ENCODE measurements at regions not wholly inside any gene's neighbourhood (a gene's known extent, or its start where the extent isn't known, plus 50 kb on each side); places are given as distances from the start of the nearest gene placed in this dataset.

DNA sequence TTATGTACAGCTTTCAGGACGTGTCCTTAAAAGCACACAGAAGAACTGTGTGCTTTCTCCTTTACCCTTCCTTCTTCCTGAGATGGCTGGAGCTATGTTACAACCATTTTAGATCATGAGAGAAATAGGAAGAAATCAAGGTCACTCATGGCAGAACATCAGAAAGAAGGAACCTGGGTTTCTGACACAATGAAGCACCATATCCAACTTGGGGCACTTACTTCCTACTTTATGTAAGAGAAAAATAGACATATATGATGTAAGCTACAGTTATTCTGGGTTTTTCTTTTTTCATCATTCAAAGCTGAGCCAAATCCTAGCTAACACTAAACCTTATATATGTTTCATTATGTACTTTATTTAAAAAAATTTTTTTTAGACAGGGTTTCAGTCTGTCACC is 79.5 kb downstream of the FAM161A start:
- Mint-ChIP-seq H3K4me1 (peaks cover 14 to 26% (median 15%) of the 10 kb centered on the region in 3 donors), H3K27me3 (peaks cover 0 to 4% (median 0%) of the 10 kb centered on the region in 3 donors), H3K9me3 (peaks cover 0 to 2% (median 0%) of the 10 kb centered on the region in 7 donors), H3K36me3 (no peaks in the 10 kb centered on the region), H3K4me3 (no peak overlapping the region), H3K27ac (peak overlapping the region in 3 of 6 donors; percentile 36 to 90 (median 49))
- ATAC-seq (ENCODE audit: low read depth in 2 of 2) = peak; percentile 35 to 46
- DNase-seq = no peak

DNA sequence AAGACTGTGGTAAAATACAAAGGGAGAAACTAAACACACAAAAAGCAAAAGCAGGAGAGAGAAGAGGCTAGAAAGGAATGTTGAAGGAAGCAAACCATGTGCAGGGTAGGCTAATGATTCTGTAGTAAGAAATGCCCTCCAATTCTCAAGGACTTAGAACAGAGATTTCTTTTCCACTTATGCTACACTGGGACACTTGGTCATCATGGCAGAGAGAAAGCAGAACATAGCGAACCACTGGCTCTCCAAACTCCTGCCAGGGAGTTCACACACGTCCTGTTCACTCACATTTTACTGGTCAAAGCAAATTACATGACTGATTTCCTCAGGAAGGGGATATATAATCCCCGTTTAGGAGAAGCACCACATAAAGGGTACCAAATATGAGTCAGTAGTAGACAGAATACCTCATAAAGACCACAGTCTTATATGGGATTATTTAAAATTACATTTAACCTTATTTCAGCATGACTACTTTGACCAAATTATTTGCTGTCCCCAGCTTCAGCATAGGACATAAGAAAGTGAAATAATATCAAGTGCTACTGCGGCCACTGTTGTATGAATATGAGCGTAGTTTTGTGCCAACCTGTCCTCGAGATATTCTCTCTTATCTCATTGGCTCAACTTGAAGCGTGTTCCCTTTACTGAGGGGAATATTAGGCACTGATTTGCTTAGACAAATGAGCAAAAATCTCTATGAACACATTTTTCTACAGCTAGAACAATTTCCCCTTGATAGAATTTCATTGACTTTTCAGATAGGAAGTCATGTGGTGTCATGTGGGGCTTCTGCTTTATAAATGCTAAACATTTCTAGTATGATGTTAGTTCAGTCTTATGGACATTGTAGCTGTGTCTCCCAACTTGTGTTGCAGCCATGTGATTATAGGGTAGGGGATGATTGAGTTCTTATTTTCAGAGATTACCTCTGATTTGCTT is 81.7 kb downstream of the FAM161A start:
- Mint-ChIP-seq H3K27ac (peak overlapping the region in 1 of 6 donors; percentile 22), H3K4me3 (no peak overlapping the region), H3K4me1 (peaks cover 14 to 26% (median 15%) of the 10 kb centered on the region in 3 donors), H3K36me3 (no peaks in the 10 kb centered on the region), H3K27me3 (no peaks in the 10 kb centered on the region), H3K9me3 (peaks cover 0 to 4% (median 0%) of the 10 kb centered on the region in 7 donors)
- ATAC-seq (ENCODE audit: low read depth in 2 of 2) = no peak
- no peak for DNase-seq

DNA sequence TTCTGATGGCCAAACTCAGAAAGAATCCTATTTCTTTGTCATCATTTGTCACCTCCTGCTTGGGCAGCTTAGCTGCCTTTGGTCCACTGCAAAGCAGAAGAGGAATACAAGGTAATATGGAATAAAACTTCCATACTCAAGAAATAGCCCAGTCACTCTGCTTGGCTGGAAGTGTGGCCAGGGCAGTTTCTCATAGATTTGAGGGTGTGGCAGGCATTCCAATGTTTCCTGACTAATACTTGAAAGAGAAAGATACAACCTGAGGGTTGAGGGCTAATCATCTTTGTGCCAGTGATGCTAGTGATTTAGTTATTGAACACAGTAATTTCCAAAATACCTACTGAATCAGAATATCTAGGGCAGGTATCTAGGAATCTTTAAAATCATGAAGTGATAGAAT is 83.1 kb downstream of the FAM161A start:
- Mint-ChIP-seq H3K9me3 (peaks cover 0 to 6% (median 2%) of the 10 kb centered on the region in 7 donors), H3K4me1 (peaks cover 6 to 19% (median 7%) of the 10 kb centered on the region in 3 donors), H3K27ac (no peak overlapping the region), H3K4me3 (no peak overlapping the region), H3K27me3 (no peaks in the 10 kb centered on the region), H3K36me3 (no peaks in the 10 kb centered on the region)
- DNase-seq (no peak), ATAC-seq (ENCODE audit: low read depth in 2 of 2) (no peak)

- no peak overlapping the region for H3K27ac Mint-ChIP-seq
- H3K27me3 Mint-ChIP-seq = no peaks in the 10 kb centered on the region
- no peak for DNase-seq
- H3K9me3 Mint-ChIP-seq = peaks cover 0 to 6% (median 2%) of the 10 kb centered on the region in 7 donors
- no peak for ATAC-seq (ENCODE audit: low read depth in 2 of 2)
- H3K36me3 Mint-ChIP-seq = no peaks in the 10 kb centered on the region
- H3K4me1 Mint-ChIP-seq = peaks cover 4 to 14% (median 5%) of the 10 kb centered on the region in 3 donors
- H3K4me3 Mint-ChIP-seq = no peak overlapping the region
Observed at GRCh38 chr2:61770298-61770697, 83.6 kb downstream of the FAM161A start.

DNA sequence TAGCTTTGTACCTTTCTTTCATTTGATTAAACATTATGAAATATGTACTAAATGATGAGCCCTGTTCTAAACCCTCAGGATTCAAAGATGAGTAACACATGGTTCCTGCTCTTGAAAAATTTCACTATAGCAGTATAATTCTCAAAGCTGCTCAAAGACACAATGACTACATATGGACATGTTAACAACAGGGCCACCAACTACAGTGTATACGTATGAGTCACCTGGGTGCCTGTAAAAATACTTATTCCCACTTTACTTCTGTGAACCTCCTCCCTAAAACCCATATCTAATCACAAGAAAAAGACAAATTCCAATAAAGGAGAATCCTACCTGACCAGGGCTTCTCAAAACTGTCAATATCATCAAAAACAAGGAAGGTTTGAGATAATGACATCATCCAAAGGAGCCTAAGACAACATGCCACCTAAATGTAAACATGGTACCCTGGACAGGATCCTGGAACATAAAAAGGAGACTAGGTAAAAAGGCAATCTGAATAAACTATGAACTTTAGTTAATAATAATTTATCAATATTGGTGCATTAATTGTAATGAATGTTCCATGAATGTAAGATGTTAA is 84.7 kb downstream of the FAM161A start:
- Mint-ChIP-seq H3K4me3 (no peak overlapping the region), H3K27ac (no peak overlapping the region), H3K4me1 (peaks cover 3 to 12% (median 6%) of the 10 kb centered on the region in 3 donors), H3K27me3 (no peaks in the 10 kb centered on the region), H3K9me3 (peaks cover 0 to 12% (median 7%) of the 10 kb centered on the region in 7 donors), H3K36me3 (no peaks in the 10 kb centered on the region)
- ATAC-seq (ENCODE audit: low read depth in 2 of 2) (no peak), DNase-seq (no peak)

GRCh38 chr2:61764035-61764800 is 89.6 kb downstream of the FAM161A start:
- Mint-ChIP-seq H3K9me3 (peaks cover 0 to 13% (median 9%) of the 10 kb centered on the region in 7 donors), H3K36me3 (no peaks in the 10 kb centered on the region), H3K27me3 (peaks cover 0 to 5% (median 0%) of the 10 kb centered on the region in 3 donors), H3K4me3 (peak overlapping the region; percentile 90 to 100 (median 98)), H3K4me1 (peaks cover 0 to 17% (median 5%) of the 10 kb centered on the region in 3 donors), H3K27ac (peak overlapping the region; percentile 98 to 100 (median 99))
- ATAC-seq (ENCODE audit: low read depth in 2 of 2) = peak; percentile 93 to 95
- peak; percentile 98 for DNase-seq

DNA sequence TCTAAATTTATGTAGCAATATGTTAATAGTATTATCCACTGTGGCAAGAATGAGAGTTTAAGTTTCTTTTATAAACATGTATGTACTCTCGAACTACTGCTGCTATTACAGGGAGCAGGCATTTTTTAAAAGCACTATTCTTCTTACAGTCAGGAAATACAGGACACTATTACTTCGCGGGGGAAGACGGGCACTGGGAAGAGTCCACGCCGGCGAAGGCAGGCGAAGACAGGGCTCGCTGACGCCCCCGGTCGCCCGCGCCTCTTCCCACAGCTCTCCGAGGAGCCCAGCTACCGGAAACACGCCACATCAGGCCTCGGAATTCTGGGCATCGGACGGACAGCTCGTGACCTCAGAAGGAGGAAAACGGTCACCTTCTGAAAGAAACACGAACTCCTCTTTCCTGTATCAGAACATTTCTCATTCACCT is 90.2 kb downstream of the FAM161A start:
- DNase-seq = no peak
- Mint-ChIP-seq H3K27me3 (peaks cover 0 to 5% (median 0%) of the 10 kb centered on the region in 3 donors), H3K36me3 (no peaks in the 10 kb centered on the region), H3K4me3 (peak overlapping the region; percentile 90 to 100 (median 98)), H3K4me1 (peaks cover 0 to 17% (median 5%) of the 10 kb centered on the region in 3 donors), H3K9me3 (peaks cover 0 to 13% (median 9%) of the 10 kb centered on the region in 7 donors), H3K27ac (peak overlapping the region; percentile 98 to 100 (median 99))
- peak; percentile 2 to 4 for ATAC-seq (ENCODE audit: low read depth in 2 of 2)

DNA sequence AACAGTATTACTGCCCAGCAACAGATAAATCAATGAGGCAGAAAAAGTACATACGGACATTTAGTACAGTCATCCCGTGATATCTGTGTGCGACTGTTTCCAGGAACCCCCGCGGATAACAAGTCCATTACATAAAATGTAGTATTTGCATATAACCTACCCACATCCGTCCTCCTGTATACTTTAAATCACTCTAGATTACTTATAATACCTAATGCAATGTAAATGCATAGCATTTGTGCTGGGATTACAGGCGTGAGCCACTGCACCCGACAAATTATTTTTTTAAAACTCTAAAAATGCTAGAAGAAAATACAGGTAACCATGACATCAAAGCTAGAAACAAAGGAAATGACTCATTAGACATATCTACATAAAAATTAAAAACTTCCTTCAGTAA is 91.6 kb downstream of the FAM161A start:
- H3K36me3 Mint-ChIP-seq = no peaks in the 10 kb centered on the region
- H3K4me1 Mint-ChIP-seq = peaks cover 0 to 17% (median 5%) of the 10 kb centered on the region in 3 donors
- H3K9me3 Mint-ChIP-seq = peaks cover 0 to 13% (median 9%) of the 10 kb centered on the region in 7 donors
- H3K4me3 Mint-ChIP-seq = no peak overlapping the region
- DNase-seq = no peak
- peaks cover 0 to 6% (median 5%) of the 10 kb centered on the region in 3 donors for H3K27me3 Mint-ChIP-seq
- ATAC-seq (ENCODE audit: low read depth in 2 of 2) = no peak
- peak overlapping the region in 2 of 6 donors; percentile 47 to 99 for H3K27ac Mint-ChIP-seq

DNA sequence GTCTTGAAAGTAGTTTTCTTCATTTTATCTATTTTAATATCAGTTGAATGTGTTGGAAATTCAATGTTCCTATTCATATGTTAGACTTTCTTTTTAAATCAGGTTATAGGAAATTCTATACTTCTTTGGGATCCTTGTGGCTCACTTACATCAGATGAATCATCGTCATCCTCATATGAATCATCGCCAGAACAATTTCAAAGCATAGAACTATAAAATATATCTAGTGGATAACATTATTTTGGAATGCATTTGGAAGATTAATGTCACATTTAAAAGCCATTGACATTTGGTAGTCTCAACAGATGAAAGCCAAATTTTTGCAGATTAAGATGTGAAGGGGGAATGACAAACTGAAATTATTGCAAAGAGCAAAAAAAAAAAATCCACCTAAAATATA is 94.1 kb downstream of the FAM161A start:
- Mint-ChIP-seq H3K27me3 (peaks cover 0 to 6% (median 5%) of the 10 kb centered on the region in 3 donors), H3K27ac (no peak overlapping the region), H3K9me3 (peaks cover 2 to 21% (median 8%) of the 10 kb centered on the region in 7 donors), H3K36me3 (peaks cover 7 to 10% of the 10 kb centered on the region in 2 donors), H3K4me3 (peak overlapping the region in 1 of 8 donors; percentile 37), H3K4me1 (peaks cover 0 to 14% (median 5%) of the 10 kb centered on the region in 3 donors)
- DNase-seq (no peak), ATAC-seq (ENCODE audit: low read depth in 2 of 2) (no peak)

DNA sequence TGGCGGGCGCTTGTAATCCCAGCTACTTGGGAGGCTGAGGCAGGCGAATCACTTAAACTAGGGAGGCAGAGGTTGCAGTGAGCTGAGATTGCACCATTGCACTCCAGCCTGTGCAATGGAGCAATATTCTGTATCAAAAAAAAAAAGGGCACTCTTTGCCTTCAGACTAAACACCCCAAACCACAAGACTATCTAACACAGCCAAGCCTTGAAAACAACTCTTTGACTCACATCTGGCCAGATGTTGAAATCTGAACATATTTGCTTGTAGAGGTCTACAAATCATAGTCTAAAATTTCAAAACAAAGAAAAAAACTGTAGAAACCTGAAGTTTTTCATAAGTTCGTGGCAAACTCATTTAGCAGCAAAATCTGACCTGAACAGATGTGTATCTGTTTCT is 94.9 kb downstream of the FAM161A start:
- Mint-ChIP-seq H3K9me3 (peaks cover 2 to 17% (median 5%) of the 10 kb centered on the region in 7 donors), H3K27ac (no peak overlapping the region), H3K4me3 (no peak overlapping the region), H3K27me3 (peaks cover 0 to 6% (median 5%) of the 10 kb centered on the region in 3 donors), H3K4me1 (peaks cover 0 to 6% (median 0%) of the 10 kb centered on the region in 3 donors), H3K36me3 (peaks cover 7 to 10% of the 10 kb centered on the region in 2 donors)
- DNase-seq = no peak
- ATAC-seq (ENCODE audit: low read depth in 2 of 2) = no peak

- ATAC-seq (ENCODE audit: low read depth in 2 of 2) = no peak
- H3K27ac Mint-ChIP-seq = no peak overlapping the region
- H3K4me1 Mint-ChIP-seq = peaks cover 0 to 4% (median 0%) of the 10 kb centered on the region in 3 donors
- peaks cover 0 to 6% (median 5%) of the 10 kb centered on the region in 3 donors for H3K27me3 Mint-ChIP-seq
- no peak for DNase-seq
- H3K4me3 Mint-ChIP-seq = peak overlapping the region in 1 of 8 donors; percentile 33
- peaks cover 6 to 25% (median 11%) of the 10 kb centered on the region in 7 donors for H3K9me3 Mint-ChIP-seq
- H3K36me3 Mint-ChIP-seq = peaks cover 10 to 17% of the 10 kb centered on the region in 2 donors
Observed at GRCh38 chr2:61758159-61758558, 95.7 kb downstream of the FAM161A start.

GRCh38 chr2:61753512-61753911 is 100.3 kb downstream of the FAM161A start:
- Mint-ChIP-seq H3K27ac (no peak overlapping the region), H3K9me3 (peaks cover 8 to 29% (median 13%) of the 10 kb centered on the region in 7 donors), H3K4me3 (no peak overlapping the region), H3K36me3 (peaks cover 13 to 19% of the 10 kb centered on the region in 2 donors), H3K27me3 (peaks cover 0 to 6% (median 0%) of the 10 kb centered on the region in 3 donors), H3K4me1 (peaks cover 0 to 6% (median 0%) of the 10 kb centered on the region in 3 donors)
- no peak for ATAC-seq (ENCODE audit: low read depth in 2 of 2)
- no peak for DNase-seq

DNA sequence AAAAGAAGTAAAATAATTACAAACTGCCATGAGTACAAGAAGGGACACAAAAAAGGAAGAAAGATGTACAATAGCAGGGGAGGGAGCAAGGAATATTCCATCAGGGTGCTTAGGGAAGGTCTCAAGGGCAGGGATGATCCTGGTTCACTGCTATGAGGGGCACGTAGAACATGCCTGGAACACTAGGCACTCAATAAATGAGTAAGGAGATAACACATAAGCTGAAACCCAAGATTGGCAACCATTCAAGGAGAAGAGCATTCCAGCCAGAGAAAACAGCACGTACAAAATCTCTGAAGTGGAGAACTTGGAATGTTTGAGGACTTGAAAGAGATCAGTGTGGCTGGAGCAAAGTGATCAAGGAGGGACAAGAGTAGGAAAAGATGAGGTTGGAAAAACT is 103.2 kb downstream of the FAM161A start:
- Mint-ChIP-seq H3K4me1 (peaks cover 0 to 6% (median 0%) of the 10 kb centered on the region in 3 donors), H3K27me3 (no peaks in the 10 kb centered on the region), H3K36me3 (peaks cover 6 to 9% of the 10 kb centered on the region in 2 donors), H3K4me3 (no peak overlapping the region), H3K27ac (peak overlapping the region in 1 of 6 donors; percentile 5), H3K9me3 (peaks cover 4 to 23% (median 13%) of the 10 kb centered on the region in 7 donors)
- ATAC-seq (ENCODE audit: low read depth in 2 of 2) (no peak), DNase-seq (no peak)
